Endothelial cell of umbilical vein (primary cell): ENCODE measurements at regions not wholly inside any gene's neighbourhood (a gene's known extent, or its start where the extent isn't known, plus 50 kb on each side); places are given as distances from the start of the nearest gene placed in this dataset.

Experiments used
- BruUV-seq: library from RNA; stranded (reverse); fragments of 400-500 nt; replicated peaks from 2 replicates; lab custom pipeline; 2021; lab: Mats Ljungman, UMichigan
- CTCF ChIA-PET: fragments of 300-600, 350-600 bp; sonication (Branson Sonifier 250); formaldehyde crosslinking; loops from one replicate; lab custom pipeline; 2021; ENCODE audit warnings: antibody characterized with exemption, inconsistent platforms; lab: Charles Lee
- POLR2A ChIA-PET: fragments of 300-600, 350-600 bp; sonication (Branson Sonifier 250); formaldehyde crosslinking; loops from one replicate; lab custom pipeline; 2021; ENCODE audit warnings: antibody characterized with exemption, inconsistent platforms; lab: Charles Lee
- DNase-seq: peaks from one replicate; pipeline ENCODE4 v3.0.0-alpha.2; 2011; ENCODE audit warnings: low read depth, low spot score
- FAIRE-seq: peaks from 2 replicates; lab custom pipeline; 2011; peaks lifted over from hg19 to GRCh38; lab: Jason Lieb, UNC
- H2AFZ ChIP-seq: 2 replicates; pipeline ENCODE4 v1.6.0; 2012; ENCODE audit warnings: low read depth, low read length, control low read depth, inconsistent platforms
- H3K27ac ChIP-seq: 2 replicates; pipeline ENCODE4 v1.5.1; 2011; ENCODE audit warnings: low read depth, mild to moderate bottlenecking, control low read depth, low read length, moderate library complexity; ENCODE audit not compliant: insufficient read depth
- H3K27me3 ChIP-seq, 2 experiments: 2 replicates each; pipeline versions ENCODE4 v1.6.0 to v1.6.1; 2011; ENCODE audit warnings: low read length in 2 of 2, mixed read lengths in 1 of 2; ENCODE audit not compliant: control insufficient read depth in 2 of 2, insufficient read depth in 2 of 2
- H3K36me3 ChIP-seq, 2 experiments: 2 replicates in 1 of 2; 3 replicates in 1 of 2; pipeline ENCODE4 v1.5.1; 2011; ENCODE audit warnings: low read length in 2 of 2, mild to moderate bottlenecking in 1 of 2, moderate library complexity in 1 of 2; ENCODE audit not compliant: control insufficient read depth in 2 of 2, insufficient read depth in 2 of 2; ENCODE audit errors: extremely low read depth in 1 of 2
- H3K4me1 ChIP-seq: 3 replicates; pipeline ENCODE4 v1.5.1; 2011; ENCODE audit warnings: mild to moderate bottlenecking, low read length; ENCODE audit not compliant: control insufficient read depth, insufficient read depth; ENCODE audit errors: extremely low read depth
- H3K4me2 ChIP-seq: 2 replicates; pipeline ENCODE4 v1.6.1; 2011; ENCODE audit warnings: low read length, control low read depth, mixed read lengths; ENCODE audit not compliant: insufficient read depth
- H3K4me3 ChIP-seq, 3 experiments: fragments of 200-600 bp in 1 of 3; sonication (generic), shearing (Covaris generic) in 1 of 3; replicated peaks in 1 of 3; 2 replicates each; pipeline ENCODE4 v1.5.1; 2011 to 2016; ENCODE audit warnings: control low read depth in 3 of 3, low read length in 3 of 3, mild to moderate bottlenecking in 2 of 3, inconsistent platforms in 1 of 3, low read depth in 1 of 3, moderate library complexity in 1 of 3; ENCODE audit not compliant: insufficient read depth in 1 of 3
- H3K79me2 ChIP-seq: 2 replicates; pipeline ENCODE4 v1.6.0; 2012; ENCODE audit warnings: low read length, inconsistent platforms; ENCODE audit not compliant: control insufficient read depth, insufficient read depth
- H3K9ac ChIP-seq: replicated peaks from 2 replicates; pipeline ENCODE3; 2011; ENCODE audit warnings: low read length, control low read depth; ENCODE audit not compliant: insufficient read depth; ENCODE audit errors: extremely low read depth
- H3K9me1 ChIP-seq: replicated peaks from 3 replicates; pipeline ENCODE4 v1.6.0; 2011; ENCODE audit warnings: mild to moderate bottlenecking, low read length; ENCODE audit not compliant: control insufficient read depth, insufficient read depth; ENCODE audit errors: extremely low read depth
- H3K9me3 ChIP-seq: replicated peaks from 2 replicates; pipeline ENCODE4 v1.5.1; 2012; ENCODE audit warnings: low read length, inconsistent platforms; ENCODE audit not compliant: control insufficient read depth, insufficient read depth
- H4K20me1 ChIP-seq: replicated peaks from 2 replicates; pipeline ENCODE3; 2011; ENCODE audit warnings: mild to moderate bottlenecking, low read length; ENCODE audit not compliant: control insufficient read depth, insufficient read depth; ENCODE audit errors: extremely low read depth
- CTCF ChIP-seq, 2 donors: IDR thresholded peaks; 1 replicate in 1 of 2; 2 replicates in 1 of 2; pipeline ENCODE4 v1.5.1; 2011; ENCODE audit warnings: low read length in 2 of 2, mild to moderate bottlenecking in 2 of 2, moderate library complexity in 2 of 2, control low read depth in 1 of 2, inconsistent platforms in 1 of 2, low read depth in 1 of 2; ENCODE audit not compliant: insufficient read depth in 1 of 2; ENCODE audit errors: extremely low read depth in 1 of 2
- EZH2 ChIP-seq: IDR thresholded peaks from 2 replicates; pipeline ENCODE4 v1.6.1; 2012; ENCODE audit warnings: borderline replicate concordance, low read depth, mild to moderate bottlenecking, moderate library complexity, low read length, inconsistent platforms; ENCODE audit not compliant: severe bottlenecking
- FOS ChIP-seq: IDR thresholded peaks from 2 replicates; pipeline ENCODE4 v1.6.1; 2011; ENCODE audit warnings: mild to moderate bottlenecking, low read length, moderate library complexity, borderline replicate concordance; ENCODE audit not compliant: insufficient read depth
- GATA2 ChIP-seq: IDR thresholded peaks from 2 replicates; pipeline ENCODE4 v1.7.0; 2011; ENCODE audit warnings: low read depth, mild to moderate bottlenecking, moderate library complexity, mixed read lengths, low read length; ENCODE audit not compliant: insufficient read length, insufficient read depth
- JUN ChIP-seq: IDR thresholded peaks from 2 replicates; pipeline ENCODE4 v1.6.1; 2011; ENCODE audit warnings: borderline replicate concordance, low read depth; ENCODE audit not compliant: insufficient read length, insufficient read depth
- MAX ChIP-seq: IDR thresholded peaks from 2 replicates; pipeline ENCODE4 v1.6.1; 2011; ENCODE audit not compliant: insufficient read depth, insufficient read length
- MYC ChIP-seq: IDR thresholded peaks from one replicate; pipeline ENCODE4 v1.6.1; 2011; ENCODE audit warnings: mild to moderate bottlenecking, low read depth, low read length
- POLR2A ChIP-seq: IDR thresholded peaks from 2 replicates; pipeline ENCODE4 v1.6.1; 2012; ENCODE audit warnings: low read depth, mild to moderate bottlenecking, control low read depth, low read length
- POLR2AphosphoS5 ChIP-seq: IDR thresholded peaks from 2 replicates; pipeline ENCODE4 v1.6.1; 2012; ENCODE audit warnings: low read depth, mild to moderate bottlenecking, control low read depth, low read length, moderate library complexity; ENCODE audit not compliant: insufficient read depth
- dilution Hi-C: fragments of 300-500 bp; cut with MboI; formaldehyde crosslinking; loops from one replicate; pipeline ENCODE4 v1.15.0; 2019; ENCODE audit warnings: low sequenced_read_pairs; ENCODE audit not compliant: extremely low pct_ligation_motif_present
- intact Hi-C: fragments of 100-400 bp; cut with micrococcal nuclease; formaldehyde crosslinking; loops from one replicate; pipeline ENCODE4 v1.10.0; 2022

DNA sequence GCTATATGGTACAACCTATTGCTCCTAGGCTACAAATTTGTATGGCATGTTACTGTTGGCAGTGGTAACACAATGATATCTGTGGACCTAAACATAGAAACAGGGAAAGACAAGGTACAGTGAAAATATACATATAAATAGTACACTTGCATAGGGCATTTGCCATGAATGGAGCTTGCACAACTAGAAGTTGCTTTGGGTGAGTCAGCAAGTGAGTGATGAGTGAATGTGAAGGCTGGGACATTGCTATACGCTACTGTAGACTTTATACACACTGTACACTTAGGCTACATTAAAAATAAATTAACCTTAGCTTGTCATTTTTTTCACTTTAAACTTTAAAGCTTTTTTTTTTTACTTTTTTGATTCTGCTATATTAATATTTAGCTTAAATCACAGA, 500.0 kb upstream of the SETBP1 start:
- no peak for FAIRE-seq
- Histone ChIP-seq H3K9me1 (no peaks in the 10 kb centered on the region), H2AFZ (no peak overlapping the region), H3K9me3 (no peaks in the 10 kb centered on the region), H3K9ac (no peak overlapping the region), H3K27ac (no peak overlapping the region), H3K27me3 (no peaks in the 10 kb centered on the region), H3K4me3 (no peak overlapping the region), H3K4me2 (no peak overlapping the region), H3K79me2 (no peaks in the 10 kb centered on the region), H3K4me1 (no peaks in the 10 kb centered on the region), H4K20me1 (no peaks in the 10 kb centered on the region), H3K36me3 (no peaks in the 10 kb centered on the region)
- ChIA-PET CTCF (no interaction called here), POLR2A (no interaction called here)
- no TSS peak for BruUV-seq
- intact Hi-C loops (no loop called here), dilution Hi-C loops (no loop called here)
- no peak for DNase-seq
- TF ChIP-seq FOS = no peak
- TF ChIP-seq CTCF (IDR thresholded peaks at IDR 0.05; ENCODE audit: extremely low read depth in 1 of 2, insufficient read depth in 1 of 2, low read depth in 1 of 2, low read length in 2 of 2) = no peak
- no peak for TF ChIP-seq POLR2A
- TF ChIP-seq MAX = no peak
- no peak for TF ChIP-seq MYC
- TF ChIP-seq JUN = no peak
- TF ChIP-seq POLR2AphosphoS5 = no peak
- TF ChIP-seq EZH2 = no peak
- TF ChIP-seq GATA2 = no peak
